GM04503 (cell line): ENCODE measurements at regions not wholly inside any gene's neighbourhood (a gene's known extent, or its start where the extent isn't known, plus 50 kb on each side); places are given as distances from the start of the nearest gene placed in this dataset.

Experiments used
- DNase-seq: peaks from one replicate; pipeline ENCODE4 v3.0.0-alpha.2; 2012; ENCODE audit warnings: low read depth

DNA sequence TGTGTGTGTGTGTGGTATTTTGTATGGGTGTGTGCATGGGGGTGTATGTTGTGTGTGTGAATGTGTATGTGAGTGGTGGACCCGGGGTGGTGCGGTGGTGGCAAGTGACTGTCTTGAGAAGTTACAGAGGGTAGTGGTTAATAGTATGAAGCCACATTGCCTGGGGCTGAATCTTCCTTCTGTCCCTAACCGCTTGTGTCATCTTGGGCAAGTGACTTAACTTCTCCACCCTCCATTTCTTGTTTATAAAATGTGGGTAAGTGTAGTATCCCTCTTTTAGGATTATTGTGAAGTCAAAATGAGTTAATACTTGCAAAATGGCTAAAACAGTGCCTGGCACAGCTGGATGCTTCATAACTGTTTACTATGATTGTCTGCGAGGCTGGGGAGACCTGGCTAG, 63.5 kb downstream of the MYCN start:
- no peak for DNase-seq

DNA sequence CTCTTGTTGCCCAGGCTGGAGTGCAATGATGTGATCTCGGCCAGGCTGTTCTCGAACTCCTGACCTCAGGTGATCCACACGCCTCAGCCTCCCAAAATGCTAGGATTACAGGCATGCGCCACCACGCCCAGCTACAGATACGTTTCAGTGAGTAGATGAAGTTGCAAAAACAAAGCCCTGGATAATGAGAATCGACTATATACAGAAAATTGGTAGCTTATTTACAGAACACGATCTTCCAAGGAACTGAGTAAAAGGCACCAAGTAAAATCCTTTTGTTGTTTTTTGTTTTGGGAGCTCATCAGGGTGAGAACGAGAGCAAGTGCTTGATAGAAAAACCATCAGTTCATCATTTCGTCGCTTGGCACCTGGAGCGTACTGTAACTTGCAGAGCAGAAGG, 62.8 kb downstream of the MYCN start:
- no peak for DNase-seq

DNA sequence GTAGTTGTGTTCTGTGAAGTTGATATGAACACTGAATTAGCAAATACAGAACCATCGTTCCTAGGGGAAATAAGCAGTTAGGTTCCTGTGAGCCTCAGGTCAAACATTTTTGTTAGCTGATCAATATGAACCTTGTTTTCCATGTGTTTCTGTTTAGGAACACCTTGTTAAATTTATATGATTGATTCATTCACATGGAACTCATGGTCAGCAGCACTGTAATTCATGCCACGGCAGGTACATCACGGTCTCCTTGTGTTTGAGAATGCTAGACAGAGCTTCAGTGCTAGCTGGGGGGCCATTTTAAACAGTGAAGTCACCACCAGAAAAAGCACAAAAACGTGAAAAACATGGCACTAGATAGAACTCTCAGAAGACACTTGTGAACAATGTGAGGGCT, 62.2 kb downstream of the MYCN start:
- no peak for DNase-seq

DNA sequence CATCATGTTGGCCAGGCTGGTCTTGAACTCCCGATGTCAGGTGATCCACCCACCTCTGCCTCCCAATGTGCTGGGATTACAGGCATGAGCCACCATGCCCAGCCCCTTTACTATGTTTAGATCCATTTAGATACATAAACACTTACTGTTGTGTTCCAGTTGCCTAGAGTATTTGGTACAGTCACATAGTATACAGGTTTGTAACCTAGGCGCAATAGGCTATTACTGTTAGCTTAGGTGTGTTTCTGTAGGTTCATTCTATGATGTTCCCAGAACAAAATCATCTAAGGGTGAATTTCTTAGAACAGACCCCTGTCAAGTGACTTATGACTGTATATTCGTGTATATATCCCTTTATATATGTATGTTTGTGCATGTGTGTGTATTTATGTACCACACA, 61.8 kb downstream of the MYCN start:
- no peak for DNase-seq

DNA sequence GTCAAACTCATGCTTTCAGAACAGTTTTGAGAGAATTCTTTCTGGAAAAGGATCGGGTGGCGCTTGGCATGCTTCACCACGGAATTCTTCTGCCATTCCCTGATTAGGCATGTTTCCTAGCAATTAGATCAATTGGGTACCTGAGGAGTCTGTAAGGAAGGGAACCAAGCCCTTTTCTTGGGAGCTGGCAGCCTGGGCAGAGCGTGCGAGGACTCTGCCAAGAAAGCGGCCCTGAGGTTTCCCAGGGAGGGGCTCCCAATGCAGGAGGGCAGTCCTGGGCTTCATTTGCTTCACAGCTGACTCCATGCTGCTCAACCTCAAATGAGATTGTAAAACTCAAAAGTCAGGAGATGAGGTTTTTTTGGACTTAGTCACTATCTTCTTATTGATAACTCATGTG, 60.3 kb downstream of the MYCN start:
- DNase-seq = no peak

DNA sequence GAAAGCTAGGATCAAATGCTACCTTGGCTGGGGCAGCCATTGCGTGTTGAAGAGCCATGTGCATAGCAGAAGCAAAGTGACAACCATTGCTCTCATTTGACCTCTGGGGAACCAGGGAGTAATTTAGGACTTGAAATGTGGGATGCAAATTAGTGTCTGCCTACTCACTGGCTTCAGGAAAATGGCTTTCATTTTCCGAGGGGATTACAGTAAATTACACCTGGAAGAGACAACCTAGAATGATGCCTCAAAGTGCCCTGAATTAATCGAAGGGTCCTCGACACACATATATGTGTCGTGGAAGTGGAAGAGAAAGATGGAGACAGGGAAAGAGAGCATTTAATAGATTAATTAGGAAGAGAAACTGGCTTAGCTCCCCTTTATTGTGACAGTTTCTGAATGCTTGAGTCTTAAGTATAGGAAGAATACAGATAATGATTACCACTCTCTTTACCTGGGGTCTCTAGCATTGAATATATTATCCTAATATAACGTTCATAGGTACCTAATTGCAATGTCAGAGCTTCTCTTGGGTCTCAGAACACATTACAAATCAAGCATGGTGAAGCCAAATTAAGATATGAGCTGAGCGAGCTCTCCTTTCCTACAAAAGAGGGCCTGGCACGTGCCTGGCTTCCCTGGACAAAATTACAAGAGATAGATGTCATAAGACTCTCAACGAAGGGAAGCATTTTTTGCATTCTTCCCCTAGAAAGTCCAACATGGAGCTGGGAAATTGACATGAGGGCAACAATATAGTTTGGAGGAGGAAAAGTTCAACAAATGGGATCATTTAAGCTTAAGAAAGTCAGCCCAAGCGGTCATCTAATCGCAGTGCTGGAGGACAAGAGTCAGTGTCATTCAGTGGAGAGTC, 59.5 kb downstream of the MYCN start:
- no peak for DNase-seq

DNA sequence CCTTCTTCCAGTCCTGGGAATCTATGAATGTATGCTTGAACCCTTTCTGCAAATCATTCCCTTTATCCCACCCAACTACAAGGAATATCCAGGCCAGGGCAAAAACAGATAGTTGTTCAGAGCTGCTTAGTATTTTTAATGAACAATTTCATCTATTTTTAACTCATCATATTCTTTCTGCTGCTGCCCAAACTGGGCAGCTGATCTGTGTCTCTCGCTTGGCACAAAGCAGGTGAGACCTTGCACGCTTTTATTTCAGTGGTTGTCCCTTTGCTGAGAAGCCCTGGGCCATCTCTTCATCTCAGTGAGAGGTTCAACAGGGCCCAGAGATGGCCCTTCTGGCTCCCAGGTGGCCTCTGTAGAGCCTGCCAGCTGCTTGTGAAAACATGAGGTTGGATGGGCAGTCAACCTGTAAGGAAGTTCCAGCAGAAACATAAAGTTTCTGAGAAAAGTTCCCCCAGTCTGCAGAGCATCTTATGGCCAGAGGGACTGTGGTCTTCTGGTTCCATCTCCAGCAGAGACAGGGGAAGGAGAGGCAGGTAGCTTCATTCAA, 57.5 kb downstream of the MYCN start:
- no peak for DNase-seq

DNA sequence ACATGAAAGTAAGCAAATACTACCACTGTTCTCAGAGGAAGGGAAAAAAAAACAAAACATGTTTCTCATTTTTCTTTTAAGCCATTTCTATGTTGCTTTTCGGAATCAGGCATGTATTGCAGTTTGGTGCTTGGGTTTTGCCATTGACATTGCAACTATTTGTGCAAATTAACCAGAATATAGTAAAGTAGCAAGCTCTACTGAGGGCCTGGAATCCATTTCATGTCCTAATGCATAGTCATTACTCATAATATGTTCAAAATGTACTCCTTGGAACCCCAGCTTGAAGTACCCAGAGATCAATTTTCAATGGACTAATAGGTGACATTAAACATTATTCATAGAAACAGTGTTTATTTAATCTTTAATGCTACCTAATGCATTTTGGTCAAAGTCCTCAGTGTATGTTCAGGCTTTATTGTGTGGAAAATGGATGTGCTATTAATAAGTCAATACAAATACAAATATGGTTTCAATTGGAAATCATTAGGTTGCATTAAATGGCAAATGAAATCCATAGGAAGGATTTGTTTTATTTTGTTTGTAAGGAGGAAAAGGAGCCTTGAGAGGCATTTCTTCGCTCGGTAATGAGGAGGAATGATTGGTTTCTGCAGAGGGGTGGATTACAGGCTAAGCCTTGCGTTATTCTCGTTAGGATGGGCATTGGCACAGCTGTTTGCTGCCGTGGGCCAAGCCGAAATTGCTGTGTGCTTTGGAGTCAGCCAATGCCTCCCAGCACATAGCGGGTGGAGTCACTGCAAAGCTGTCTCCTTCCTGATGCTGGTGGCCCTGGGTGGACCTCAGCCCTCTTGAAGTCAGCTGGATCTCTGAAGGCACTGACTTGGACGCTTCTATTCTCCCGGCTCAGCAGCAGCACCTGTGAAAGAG, 56.4 kb downstream of the MYCN start:
- no peak for DNase-seq
